ENCODE measurements at regions not wholly inside any gene's neighbourhood (a gene's known extent, or its start where the extent isn't known, plus 50 kb on each side); places are given as distances from the start of the nearest gene placed in this dataset.

- Mint-ChIP-seq H3K27me3 (ENCODE audit: insufficient read depth, low read depth, poor library complexity) (no peaks in the 10 kb centered on the region), H3K36me3 (ENCODE audit: low read depth) (no peaks in the 10 kb centered on the region), H3K9me3 (no peaks in the 10 kb centered on the region), H3K27ac (no peak overlapping the region), H3K4me3 (no peak overlapping the region), H3K4me1 (peaks cover 14% of the 10 kb centered on the region)
- Histone ChIP-seq H3K4me3 (no peak overlapping the region), H2AFZ (no peak overlapping the region), H3K27ac (ENCODE audit: low read depth) (no peak overlapping the region), H4K20me1 (replicated peaks; ENCODE audit: insufficient read depth) (no peaks in the 10 kb centered on the region), H3K27me3 (ENCODE audit: insufficient read depth) (no peaks in the 10 kb centered on the region), H3K4me1 (ENCODE audit: insufficient read depth) (no peaks in the 10 kb centered on the region), H3F3A (replicated peaks; ENCODE audit: low read depth) (no peaks in the 10 kb centered on the region), H3K4me2 (no peak overlapping the region), H3K9me2 (ENCODE audit: insufficient read depth) (no peaks in the 10 kb centered on the region), H3K36me3 (ENCODE audit: insufficient read depth) (no peaks in the 10 kb centered on the region), H3K79me2 (replicated peaks; ENCODE audit: insufficient read depth) (no peaks in the 10 kb centered on the region)
- TF ChIP-seq NANOG (IDR thresholded peaks at IDR 0.05; ENCODE audit: borderline replicate concordance): no peak
- no peak for DNase-seq (ENCODE audit: low spot score)
- no peak for ATAC-seq
Measured at GRCh38 chr5:135706893-135707292, 127.6 kb upstream of the SLC25A48 start.

- Histone ChIP-seq H3K36me3 (ENCODE audit: insufficient read depth) (no peaks in the 10 kb centered on the region), H3K4me2 (no peak overlapping the region), H3K4me1 (ENCODE audit: insufficient read depth) (no peaks in the 10 kb centered on the region), H2AFZ (no peak overlapping the region), H4K20me1 (replicated peaks; ENCODE audit: insufficient read depth) (no peaks in the 10 kb centered on the region), H3K4me3 (no peak overlapping the region), H3F3A (replicated peaks; ENCODE audit: low read depth) (no peaks in the 10 kb centered on the region), H3K9me2 (ENCODE audit: insufficient read depth) (no peaks in the 10 kb centered on the region), H3K79me2 (replicated peaks; ENCODE audit: insufficient read depth) (no peaks in the 10 kb centered on the region), H3K27ac (ENCODE audit: low read depth) (no peak overlapping the region), H3K27me3 (ENCODE audit: insufficient read depth) (no peaks in the 10 kb centered on the region)
- Mint-ChIP-seq H3K4me3 (no peak overlapping the region), H3K27me3 (ENCODE audit: insufficient read depth, low read depth, poor library complexity) (no peaks in the 10 kb centered on the region), H3K4me1 (peaks cover 10% of the 10 kb centered on the region), H3K9me3 (no peaks in the 10 kb centered on the region), H3K27ac (no peak overlapping the region), H3K36me3 (ENCODE audit: low read depth) (no peaks in the 10 kb centered on the region)
- no peak for DNase-seq (ENCODE audit: low spot score)
- no peak for ATAC-seq
- TF ChIP-seq, protein P1, sequence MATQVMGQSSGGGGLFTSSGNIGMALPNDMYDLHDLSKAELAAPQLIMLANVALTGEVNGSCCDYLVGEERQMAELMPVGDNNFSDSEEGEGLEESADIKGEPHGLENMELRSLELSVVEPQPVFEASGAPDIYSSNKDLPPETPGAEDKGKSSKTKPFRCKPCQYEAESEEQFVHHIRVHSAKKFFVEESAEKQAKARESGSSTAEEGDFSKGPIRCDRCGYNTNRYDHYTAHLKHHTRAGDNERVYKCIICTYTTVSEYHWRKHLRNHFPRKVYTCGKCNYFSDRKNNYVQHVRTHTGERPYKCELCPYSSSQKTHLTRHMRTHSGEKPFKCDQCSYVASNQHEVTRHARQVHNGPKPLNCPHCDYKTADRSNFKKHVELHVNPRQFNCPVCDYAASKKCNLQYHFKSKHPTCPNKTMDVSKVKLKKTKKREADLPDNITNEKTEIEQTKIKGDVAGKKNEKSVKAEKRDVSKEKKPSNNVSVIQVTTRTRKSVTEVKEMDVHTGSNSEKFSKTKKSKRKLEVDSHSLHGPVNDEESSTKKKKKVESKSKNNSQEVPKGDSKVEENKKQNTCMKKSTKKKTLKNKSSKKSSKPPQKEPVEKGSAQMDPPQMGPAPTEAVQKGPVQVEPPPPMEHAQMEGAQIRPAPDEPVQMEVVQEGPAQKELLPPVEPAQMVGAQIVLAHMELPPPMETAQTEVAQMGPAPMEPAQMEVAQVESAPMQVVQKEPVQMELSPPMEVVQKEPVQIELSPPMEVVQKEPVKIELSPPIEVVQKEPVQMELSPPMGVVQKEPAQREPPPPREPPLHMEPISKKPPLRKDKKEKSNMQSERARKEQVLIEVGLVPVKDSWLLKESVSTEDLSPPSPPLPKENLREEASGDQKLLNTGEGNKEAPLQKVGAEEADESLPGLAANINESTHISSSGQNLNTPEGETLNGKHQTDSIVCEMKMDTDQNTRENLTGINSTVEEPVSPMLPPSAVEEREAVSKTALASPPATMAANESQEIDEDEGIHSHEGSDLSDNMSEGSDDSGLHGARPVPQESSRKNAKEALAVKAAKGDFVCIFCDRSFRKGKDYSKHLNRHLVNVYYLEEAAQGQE (IDR thresholded peaks at IDR 0.05; ENCODE audit: unreplicated experiment): no peak
- TF ChIP-seq CREB1 (CRISPR knock-in tag; IDR thresholded peaks at IDR 0.05; ENCODE audit: low read depth) (no peak), EZH2 (IDR thresholded peaks at IDR 0.05; ENCODE audit: low read depth, unreplicated experiment) (no peak), ZNF114 (CRISPR knock-in tag; IDR thresholded peaks at IDR 0.05) (no peak), NANOG (IDR thresholded peaks at IDR 0.05; ENCODE audit: borderline replicate concordance) (no peak), ETS1 (IDR thresholded peaks at IDR 0.05) (no peak), ZNF331 (CRISPR knock-in tag; IDR thresholded peaks at IDR 0.05; ENCODE audit: low read depth) (no peak), EZH2phosphoT487 (IDR thresholded peaks at IDR 0.05; ENCODE audit: unreplicated experiment) (no peak), ZNF462 (CRISPR knock-in tag; IDR thresholded peaks at IDR 0.05) (no peak)
- TF ChIP-seq, protein P2, sequence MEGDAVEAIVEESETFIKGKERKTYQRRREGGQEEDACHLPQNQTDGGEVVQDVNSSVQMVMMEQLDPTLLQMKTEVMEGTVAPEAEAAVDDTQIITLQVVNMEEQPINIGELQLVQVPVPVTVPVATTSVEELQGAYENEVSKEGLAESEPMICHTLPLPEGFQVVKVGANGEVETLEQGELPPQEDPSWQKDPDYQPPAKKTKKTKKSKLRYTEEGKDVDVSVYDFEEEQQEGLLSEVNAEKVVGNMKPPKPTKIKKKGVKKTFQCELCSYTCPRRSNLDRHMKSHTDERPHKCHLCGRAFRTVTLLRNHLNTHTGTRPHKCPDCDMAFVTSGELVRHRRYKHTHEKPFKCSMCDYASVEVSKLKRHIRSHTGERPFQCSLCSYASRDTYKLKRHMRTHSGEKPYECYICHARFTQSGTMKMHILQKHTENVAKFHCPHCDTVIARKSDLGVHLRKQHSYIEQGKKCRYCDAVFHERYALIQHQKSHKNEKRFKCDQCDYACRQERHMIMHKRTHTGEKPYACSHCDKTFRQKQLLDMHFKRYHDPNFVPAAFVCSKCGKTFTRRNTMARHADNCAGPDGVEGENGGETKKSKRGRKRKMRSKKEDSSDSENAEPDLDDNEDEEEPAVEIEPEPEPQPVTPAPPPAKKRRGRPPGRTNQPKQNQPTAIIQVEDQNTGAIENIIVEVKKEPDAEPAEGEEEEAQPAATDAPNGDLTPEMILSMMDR (conservative IDR thresholded peaks at IDR 0.05; ENCODE audit: low read depth in 2 of 2): no peak
Measured at GRCh38 chr5:135706474-135706873, 127.7 kb upstream of the CXCL14 start.
